H1 (cell line): ENCODE measurements at regions not wholly inside any gene's neighbourhood (a gene's known extent, or its start where the extent isn't known, plus 50 kb on each side); places are given as distances from the start of the nearest gene placed in this dataset.

ENCODE experiments used
- CTCF ChIA-PET: fragments of 300-600 bp; sonication (Branson Sonifier 250); formaldehyde crosslinking; loops from one replicate; lab custom pipeline; 2021; ENCODE audit not compliant: partially characterized antibody; lab: Charles Lee
- POLR2A ChIA-PET: fragments of 300-600 bp; sonication (Branson Sonifier 250); formaldehyde crosslinking; loops from one replicate; lab custom pipeline; 2021; ENCODE audit warnings: inconsistent platforms; ENCODE audit not compliant: partially characterized antibody; lab: Charles Lee
- DNase-seq, 2 experiments: peaks; one replicate each; pipeline versions ENCODE4 v3.0.0 to v3.0.0-alpha.2; 2010 to 2022; ENCODE audit warnings: low spot score in 2 of 2, low read depth in 1 of 2, mixed read lengths in 1 of 2
- FAIRE-seq: peaks from 2 replicates; lab custom pipeline; 2011; peaks lifted over from hg19 to GRCh38; lab: Jason Lieb, UNC
- H2AFZ ChIP-seq: 2 replicates; pipeline ENCODE4 v1.8.1; 2012; ENCODE audit warnings: low read length, inconsistent platforms
- H2AK5ac ChIP-seq: 2 replicates; pipeline ENCODE4 v1.6.1; 2013; ENCODE audit warnings: low read depth, low read length
- H2BK120ac ChIP-seq: replicated peaks from 2 replicates; pipeline ENCODE3; 2013; ENCODE audit warnings: low read depth, low read length, inconsistent platforms
- H2BK12ac ChIP-seq: 2 replicates; pipeline ENCODE4 v1.6.1; 2013; ENCODE audit warnings: low read depth, low read length
- H2BK15ac ChIP-seq: 2 replicates; pipeline ENCODE4 v1.6.1; 2013; ENCODE audit warnings: low read length
- H2BK20ac ChIP-seq: 2 replicates; pipeline ENCODE4 v1.6.1; 2013; ENCODE audit warnings: low read length
- H2BK5ac ChIP-seq: 2 replicates; pipeline ENCODE4 v1.6.1; 2013; ENCODE audit warnings: low read depth, low read length
- H3K14ac ChIP-seq: 2 replicates; pipeline ENCODE4 v1.6.1; 2013; ENCODE audit warnings: inconsistent platforms; ENCODE audit not compliant: insufficient read length
- H3K18ac ChIP-seq: 2 replicates; pipeline ENCODE4 v1.6.1; 2013; ENCODE audit warnings: low read length; ENCODE audit errors: extremely low read depth
- H3K23ac ChIP-seq: 2 replicates; pipeline ENCODE4 v1.6.1; 2013; ENCODE audit warnings: inconsistent platforms; ENCODE audit not compliant: insufficient read length
- H3K23me2 ChIP-seq: 2 replicates; pipeline ENCODE4 v1.6.1; 2013; ENCODE audit warnings: low read depth, low read length
- H3K27ac ChIP-seq: 2 replicates; pipeline ENCODE4 v1.6.1; 2011; ENCODE audit warnings: low read depth, low read length, inconsistent platforms
- H3K27me3 ChIP-seq, 4 experiments: replicated peaks in 1 of 4; 1 replicate in 1 of 4; 2 replicates in 3 of 4; pipeline versions ENCODE4 v1.6.1 to v1.8.1; 2011 to 2013; ENCODE audit warnings: low read length in 3 of 4, mild to moderate bottlenecking in 3 of 4, inconsistent platforms in 2 of 4, mixed read lengths in 2 of 4, moderate library complexity in 1 of 4; ENCODE audit not compliant: control insufficient read depth in 3 of 4, insufficient read depth in 3 of 4; ENCODE audit errors: extremely low read depth in 1 of 4
- H3K36me3 ChIP-seq, 4 experiments: 2 replicates each; pipeline versions ENCODE4 v1.6.1 to v1.8.1; 2011 to 2013; ENCODE audit warnings: mild to moderate bottlenecking in 4 of 4, low read length in 3 of 4, moderate library complexity in 2 of 4, control low read depth in 1 of 4, inconsistent platforms in 1 of 4; ENCODE audit not compliant: insufficient read depth in 4 of 4, control insufficient read depth in 2 of 4
- H3K4ac ChIP-seq: replicated peaks from 2 replicates; pipeline ENCODE3; 2013; ENCODE audit warnings: low read length, low read depth, mixed read lengths, inconsistent platforms; ENCODE audit not compliant: insufficient read length
- H3K4me1 ChIP-seq, 4 experiments: replicated peaks in 1 of 4; 1 replicate in 1 of 4; 2 replicates in 3 of 4; pipeline versions ENCODE4 v1.6.1 to v1.8.1; 2011 to 2013; ENCODE audit warnings: low read length in 3 of 4, inconsistent platforms in 2 of 4, mixed read lengths in 1 of 4; ENCODE audit not compliant: insufficient read depth in 4 of 4, control insufficient read depth in 3 of 4
- H3K4me2 ChIP-seq, 2 experiments: 2 replicates each; pipeline versions ENCODE4 v1.6.1 to v1.8.1; 2011 to 2013; ENCODE audit warnings: low read depth in 2 of 2, low read length in 2 of 2, control low read depth in 1 of 2, inconsistent platforms in 1 of 2, mild to moderate bottlenecking in 1 of 2; ENCODE audit not compliant: insufficient read depth in 1 of 2
- H3K4me3 ChIP-seq, 4 experiments: fragments of 200-600, 300-600 bp in 1 of 4; sonication (generic), shearing (Covaris generic), sonication (Bioruptor Twin) in 1 of 4; 2 replicates each; pipeline versions ENCODE4 v1.5.1 to v1.8.1; 2011 to 2016; ENCODE audit warnings: low read length in 4 of 4, low read depth in 3 of 4, control low read depth in 2 of 4, inconsistent platforms in 2 of 4, mild to moderate bottlenecking in 2 of 4, mixed read lengths in 1 of 4, moderate library complexity in 1 of 4; ENCODE audit not compliant: insufficient read depth in 2 of 4; ENCODE audit errors: extremely low read depth in 1 of 4
- H3K56ac ChIP-seq: replicated peaks from 2 replicates; pipeline ENCODE3; 2013; ENCODE audit warnings: low read depth, mild to moderate bottlenecking, mixed read lengths, low read length, inconsistent platforms; ENCODE audit not compliant: insufficient read length
- H3K79me1 ChIP-seq: 2 replicates; pipeline ENCODE4 v1.6.1; 2013; ENCODE audit warnings: low read depth, low read length, control low read depth
- H3K79me2 ChIP-seq, 2 experiments: 2 replicates each; pipeline versions ENCODE4 v1.6.1 to v1.8.1; 2012 to 2013; ENCODE audit warnings: low read length in 2 of 2, mild to moderate bottlenecking in 2 of 2, inconsistent platforms in 1 of 2; ENCODE audit not compliant: insufficient read depth in 2 of 2, control insufficient read depth in 1 of 2
- H3K9ac ChIP-seq, 4 experiments: replicated peaks in 1 of 4; 1 replicate in 1 of 4; 2 replicates in 3 of 4; pipeline versions ENCODE4 v1.6.1 to v1.8.1; 2011 to 2013; ENCODE audit warnings: low read depth in 3 of 4, low read length in 3 of 4, control low read depth in 2 of 4, mild to moderate bottlenecking in 2 of 4, moderate library complexity in 2 of 4, inconsistent platforms in 1 of 4; ENCODE audit errors: extremely low read depth in 1 of 4
- H3K9me3 ChIP-seq, 2 experiments: 2 replicates each; pipeline versions ENCODE4 v1.6.1 to v1.8.1; 2012 to 2013; ENCODE audit warnings: mild to moderate bottlenecking in 2 of 2, moderate library complexity in 2 of 2, control low read depth in 1 of 2, inconsistent platforms in 1 of 2, low read depth in 1 of 2, low read length in 1 of 2, mixed read lengths in 1 of 2; ENCODE audit not compliant: insufficient read depth in 2 of 2
- H4K20me1 ChIP-seq, 2 experiments: replicated peaks in 1 of 2; 2 replicates each; pipeline versions ENCODE3 to v1.8.1; 2011 to 2013; ENCODE audit warnings: inconsistent platforms in 2 of 2, low read length in 2 of 2, mild to moderate bottlenecking in 1 of 2; ENCODE audit not compliant: insufficient read depth in 2 of 2, control insufficient read depth in 1 of 2
- H4K5ac ChIP-seq: 2 replicates; pipeline ENCODE4 v1.6.1; 2013; ENCODE audit warnings: low read length, low read depth, mixed read lengths, inconsistent platforms; ENCODE audit not compliant: insufficient read length
- H4K8ac ChIP-seq: 2 replicates; pipeline ENCODE4 v1.8.0; 2013; ENCODE audit warnings: mild to moderate bottlenecking, moderate library complexity, low read length, inconsistent platforms; ENCODE audit not compliant: insufficient read depth; ENCODE audit errors: extremely low read depth
- H4K91ac ChIP-seq: replicated peaks from 2 replicates; pipeline ENCODE3; 2013; ENCODE audit warnings: low read length, mixed read lengths, inconsistent platforms; ENCODE audit not compliant: insufficient read length
- ATF2 ChIP-seq: IDR thresholded peaks from 2 replicates; pipeline ENCODE4 v1.6.1; 2012; ENCODE audit warnings: low read length, inconsistent platforms
- FOSL1 ChIP-seq: IDR thresholded peaks from 2 replicates; pipeline ENCODE4 v1.6.1; 2011; ENCODE audit warnings: mild to moderate bottlenecking, low read depth, low read length, moderate library complexity; ENCODE audit not compliant: insufficient read depth
- GTF2F1 ChIP-seq: IDR thresholded peaks from 2 replicates; pipeline ENCODE4 v1.6.1; 2012; ENCODE audit warnings: low read depth, low read length, improper control_type of control experiment, borderline replicate concordance
- JUN ChIP-seq: IDR thresholded peaks from 2 replicates; pipeline ENCODE4 v1.6.1; 2011; ENCODE audit warnings: low read depth, mild to moderate bottlenecking, improper control_type of control experiment, low read length
- KDM4A ChIP-seq: IDR thresholded peaks from one replicate; pipeline ENCODE4 v1.7.1; 2012; ENCODE audit warnings: low read depth, mild to moderate bottlenecking, moderate library complexity, low read length, inconsistent platforms; ENCODE audit not compliant: severe bottlenecking
- MAFK ChIP-seq: IDR thresholded peaks from 2 replicates; pipeline ENCODE4 v1.6.1; 2012; ENCODE audit warnings: low read depth, mild to moderate bottlenecking, improper control_type of control experiment, low read length
- SP4 ChIP-seq: IDR thresholded peaks from 2 replicates; pipeline ENCODE4 v1.6.1; 2012; ENCODE audit warnings: low read length, inconsistent platforms
- WGBS, 2 experiments: shearing (Covaris generic) in 1 of 2; methylation state at CpG; one replicate each; pipeline versions ENCODE4 v1.1.6 to v1.1.7; 2013 to 2015; ENCODE audit warnings: low lambda C conversion rate in 2 of 2, mixed read lengths in 2 of 2, inconsistent platforms in 1 of 2, low coverage in 1 of 2, missing lambda C conversion rate in 1 of 2; ENCODE audit not compliant: insufficient replicate concordance in 2 of 2, insufficient coverage in 1 of 2, insufficient read length in 1 of 2; ENCODE audit errors: extremely low coverage in 1 of 2, missing lambda C conversion rate in 1 of 2; 5-methylcytosine and 5-hydroxymethylcytosine counted together

GRCh38 chr2:40516604-40517003, 64.7 kb upstream of the SLC8A1 start:
- H2AK5ac ChIP-seq, result no peak overlapping the region
- no peak overlapping the region for H2BK20ac ChIP-seq
- H4K5ac ChIP-seq, result no peak overlapping the region
- no peak overlapping the region for H2BK5ac ChIP-seq
- H3K4me2 ChIP-seq, result no peak overlapping the region
- no peaks in the 10 kb centered on the region for H3K79me1 ChIP-seq
- no peak overlapping the region for H3K4ac ChIP-seq
- H3K4me3 ChIP-seq, result no peak overlapping the region
- no peak overlapping the region for H3K23ac ChIP-seq
- POLR2A ChIA-PET, result no interaction called here
- no peak overlapping the region for H3K27ac ChIP-seq
- H3K4me1 ChIP-seq, result peaks cover 0 to 3% (median 1%) of the 10 kb centered on the region in 4 experiments; a peak in 3 of 7 replicates
- no peak overlapping the region for H4K8ac ChIP-seq
- H2BK120ac ChIP-seq, result no peak overlapping the region
- H3K14ac ChIP-seq, result no peak overlapping the region
- DNase-seq, result no peak
- no peaks in the 10 kb centered on the region for H3K27me3 ChIP-seq
- CTCF ChIA-PET, result interaction anchor here (1.4 kb wide), 1 partner anchor 13 kb away, joined by 4 read pairs; no protein-coding TSS in a partner anchor
- FAIRE-seq, result no peak
- H3K9ac ChIP-seq, result no peak overlapping the region
- no peak overlapping the region for H3K56ac ChIP-seq
- no peak overlapping the region for H2BK15ac ChIP-seq
- no peak overlapping the region for H2AFZ ChIP-seq
- no peaks in the 10 kb centered on the region for H3K23me2 ChIP-seq
- H3K9me3 ChIP-seq, result no peaks in the 10 kb centered on the region
- no peak overlapping the region for H4K91ac ChIP-seq
- H3K18ac ChIP-seq, result no peak overlapping the region
- 88% methylated on average over 1 of the region's 1 CpG; no CpG with 5 or more reads in 1 of the 2 experiments for WGBS, 2 experiments
- H3K36me3 ChIP-seq, result no peaks in the 10 kb centered on the region
- no peaks in the 10 kb centered on the region for H3K79me2 ChIP-seq
- no peak overlapping the region for H2BK12ac ChIP-seq
- no peaks in the 10 kb centered on the region for H4K20me1 ChIP-seq
- TF ChIP-seq MAFK (no peak), JUN (no peak), SP4 (no peak), GTF2F1 (no peak), FOSL1 (no peak), KDM4A (no peak), ATF2 (no peak)
